Spleen (tissue), 7 donors: ENCODE measurements at regions not wholly inside any gene's neighbourhood (a gene's known extent, or its start where the extent isn't known, plus 50 kb on each side); places are given as distances from the start of the nearest gene placed in this dataset.

ENCODE experiments used
- POLR2A ChIP-seq, 3 donors: fragments of 450-650 bp; IDR thresholded peaks; one replicate each; pipeline ENCODE4 v1.5.1; 2017; ENCODE audit warnings: antibody characterized with exemption in 3 of 3, mild to moderate bottlenecking in 1 of 3
- POLR2AphosphoS5 ChIP-seq, 3 donors: sonication (generic); formaldehyde crosslinking; IDR thresholded peaks; one replicate each; pipeline ENCODE4 v1.5.1; 2017; ENCODE audit warnings: antibody characterized with exemption in 3 of 3
- TF ChIP-seq, protein P1 (sequence below), 11 experiments: fragments of 200-600 bp in 7 of 11; fragments of 450-650 bp in 4 of 11; sonication (generic) in 4 of 11; IDR thresholded peaks in 8 of 11; conservative IDR thresholded peaks in 3 of 11; 1 replicate in 7 of 11; 2 replicates in 4 of 11; pipeline versions ENCODE4 v1.4.0 to v1.8.0; 2016 to 2021; ENCODE audit warnings: antibody characterized with exemption in 11 of 11, inconsistent platforms in 4 of 11, mild to moderate bottlenecking in 1 of 11
- donor health status: DM: no; HTN: no; CAD: no; lungs with moderate emphysema.
- donor health status: DM: no; HTN: no; CAD: no.
- donor health status: DM: no; HTN: no; CAD: no.

DNA sequence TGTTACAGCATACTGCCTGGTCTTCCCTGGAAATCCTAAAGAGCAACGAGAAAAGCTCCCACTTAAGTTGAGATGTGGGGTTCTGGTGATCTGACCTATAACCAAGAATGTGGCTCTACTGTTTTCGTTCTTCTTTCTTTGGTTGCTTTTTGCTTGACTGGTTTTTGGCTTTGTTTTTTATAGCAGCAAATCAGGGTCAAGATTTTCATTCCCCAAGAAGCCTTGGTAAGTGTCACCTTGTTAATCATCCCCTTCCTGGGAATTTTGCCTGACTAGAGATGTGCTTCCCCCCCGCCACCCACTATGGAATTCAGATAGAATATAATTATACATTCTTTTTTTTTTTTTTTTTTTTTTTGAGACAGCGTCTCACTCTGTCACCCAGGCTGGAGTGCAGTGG, 116.7 kb upstream of the FOXN3 start:
- TF ChIP-seq POLR2AphosphoS5 (IDR thresholded peaks at IDR 0.05), result no peak
- TF ChIP-seq, protein P1, sequence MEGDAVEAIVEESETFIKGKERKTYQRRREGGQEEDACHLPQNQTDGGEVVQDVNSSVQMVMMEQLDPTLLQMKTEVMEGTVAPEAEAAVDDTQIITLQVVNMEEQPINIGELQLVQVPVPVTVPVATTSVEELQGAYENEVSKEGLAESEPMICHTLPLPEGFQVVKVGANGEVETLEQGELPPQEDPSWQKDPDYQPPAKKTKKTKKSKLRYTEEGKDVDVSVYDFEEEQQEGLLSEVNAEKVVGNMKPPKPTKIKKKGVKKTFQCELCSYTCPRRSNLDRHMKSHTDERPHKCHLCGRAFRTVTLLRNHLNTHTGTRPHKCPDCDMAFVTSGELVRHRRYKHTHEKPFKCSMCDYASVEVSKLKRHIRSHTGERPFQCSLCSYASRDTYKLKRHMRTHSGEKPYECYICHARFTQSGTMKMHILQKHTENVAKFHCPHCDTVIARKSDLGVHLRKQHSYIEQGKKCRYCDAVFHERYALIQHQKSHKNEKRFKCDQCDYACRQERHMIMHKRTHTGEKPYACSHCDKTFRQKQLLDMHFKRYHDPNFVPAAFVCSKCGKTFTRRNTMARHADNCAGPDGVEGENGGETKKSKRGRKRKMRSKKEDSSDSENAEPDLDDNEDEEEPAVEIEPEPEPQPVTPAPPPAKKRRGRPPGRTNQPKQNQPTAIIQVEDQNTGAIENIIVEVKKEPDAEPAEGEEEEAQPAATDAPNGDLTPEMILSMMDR (IDR thresholded peaks at IDR 0.05 in 8 of 11, conservative IDR thresholded peaks at IDR 0.05 in 3 of 11), result no peak
- no peak for TF ChIP-seq POLR2A (IDR thresholded peaks at IDR 0.05)
